Fibroblast of skin of back (primary cell): ENCODE measurements at regions not wholly inside any gene's neighbourhood (a gene's known extent, or its start where the extent isn't known, plus 50 kb on each side); places are given as distances from the start of the nearest gene placed in this dataset.
"Not testable (repeated sequence)": the region's sequence is repeated elsewhere in the genome, so short reads cannot be mapped to it uniquely, and the experiment has no call there.

Experiments used
- DNase-seq: peaks from one replicate; pipeline ENCODE4 v3.0.0-alpha.2; 2013

DNA sequence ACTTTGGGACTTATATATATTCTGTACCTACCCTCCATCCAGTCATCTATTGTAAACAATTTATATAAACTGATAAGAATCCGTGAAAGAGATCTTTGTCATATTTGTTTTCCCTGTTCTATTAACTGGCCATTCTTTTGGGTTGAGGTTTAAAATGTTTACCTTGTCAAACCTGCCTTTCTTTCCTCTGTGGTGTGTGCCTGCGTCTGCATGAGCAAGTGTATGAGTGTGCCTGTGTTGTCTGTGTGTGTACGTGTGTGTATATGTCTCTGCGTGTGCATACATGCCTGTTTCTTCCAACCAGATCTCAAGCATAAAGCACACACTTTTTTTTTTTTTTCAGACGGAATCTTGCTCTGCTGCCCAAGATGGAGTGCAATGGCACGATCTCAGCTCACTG, 201.5 kb downstream of the C16orf95 start:
- no peak for DNase-seq

DNA sequence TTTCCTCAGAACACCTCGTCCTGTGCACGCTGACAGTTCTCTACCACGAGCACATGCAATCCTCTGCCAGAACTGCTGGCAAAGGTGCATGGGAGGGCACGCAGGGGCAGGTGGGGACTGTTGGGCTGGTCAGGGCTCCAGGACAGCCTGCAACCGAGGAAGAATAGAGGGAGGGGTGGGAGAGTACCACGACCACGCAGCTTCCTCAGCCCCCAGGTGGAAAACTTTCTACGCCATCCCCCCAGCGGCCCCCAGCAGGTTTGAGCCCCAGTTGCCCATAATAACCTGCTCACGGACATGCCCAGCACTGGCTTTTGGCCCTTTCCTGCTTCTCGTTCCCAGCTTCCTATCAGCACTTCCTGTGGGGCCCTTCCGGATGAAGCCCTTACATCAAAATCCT, 199.3 kb downstream of the C16orf95 start:
- DNase-seq: no peak

DNA sequence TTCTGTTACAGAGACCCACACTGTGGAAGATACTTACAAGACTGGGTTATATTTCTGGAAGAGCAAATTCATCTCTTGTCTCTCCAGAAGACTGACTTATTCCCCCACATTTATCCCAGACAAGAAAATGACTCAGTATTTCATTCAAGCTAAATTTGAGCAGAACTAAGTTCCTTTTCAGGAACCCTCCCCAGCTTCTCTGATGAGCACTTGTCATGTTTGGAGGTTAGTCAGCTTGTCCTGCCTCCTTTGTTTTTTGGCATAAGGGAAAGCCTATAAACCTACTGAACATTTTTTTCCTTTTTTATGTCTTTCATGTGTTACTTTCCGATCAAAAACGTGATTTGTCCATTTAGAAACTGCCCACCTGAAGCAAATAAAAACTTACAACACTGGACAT, 198.0 kb downstream of the C16orf95 start:
- no peak for DNase-seq

DNA sequence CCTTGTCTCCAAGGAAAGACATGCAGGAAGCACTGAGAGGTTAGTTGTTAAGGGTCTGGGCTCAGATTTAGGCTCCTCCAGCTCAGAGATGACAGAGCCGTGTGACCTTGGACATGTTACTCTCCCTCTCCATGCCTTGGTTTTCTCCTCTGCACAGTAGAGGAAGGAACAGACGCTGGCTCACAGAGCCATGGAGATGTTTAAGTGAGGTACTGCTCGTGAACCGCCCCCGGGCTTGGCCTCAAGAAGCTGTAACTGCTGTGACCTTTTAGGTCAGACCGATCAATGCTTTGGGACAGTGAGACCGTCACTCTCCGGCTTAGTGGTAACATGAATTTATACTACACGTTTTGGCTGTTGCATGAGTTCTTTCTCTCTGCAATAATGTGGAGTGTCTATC, 197.4 kb downstream of the C16orf95 start:
- no peak for DNase-seq

DNA sequence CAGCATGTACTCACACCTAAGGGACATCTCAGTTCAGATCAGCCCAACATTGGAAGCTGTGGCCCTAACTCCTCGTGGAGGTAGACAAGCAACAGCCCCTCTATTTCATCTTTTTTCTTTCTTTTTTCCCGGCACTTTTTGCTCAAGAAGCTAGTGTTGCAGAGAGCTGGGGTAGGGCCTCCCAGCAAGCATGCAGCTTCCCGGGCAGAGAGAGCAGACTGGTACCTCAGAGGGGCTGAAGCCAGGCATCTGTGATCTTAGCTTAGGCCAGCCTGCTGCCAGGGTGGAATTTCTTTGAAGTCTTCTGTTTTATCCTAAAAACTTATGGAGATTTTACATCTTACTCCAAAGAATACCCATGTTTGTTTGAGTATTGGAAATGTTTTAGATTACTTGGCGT, 195.4 kb downstream of the C16orf95 start:
- DNase-seq: no peak

DNA sequence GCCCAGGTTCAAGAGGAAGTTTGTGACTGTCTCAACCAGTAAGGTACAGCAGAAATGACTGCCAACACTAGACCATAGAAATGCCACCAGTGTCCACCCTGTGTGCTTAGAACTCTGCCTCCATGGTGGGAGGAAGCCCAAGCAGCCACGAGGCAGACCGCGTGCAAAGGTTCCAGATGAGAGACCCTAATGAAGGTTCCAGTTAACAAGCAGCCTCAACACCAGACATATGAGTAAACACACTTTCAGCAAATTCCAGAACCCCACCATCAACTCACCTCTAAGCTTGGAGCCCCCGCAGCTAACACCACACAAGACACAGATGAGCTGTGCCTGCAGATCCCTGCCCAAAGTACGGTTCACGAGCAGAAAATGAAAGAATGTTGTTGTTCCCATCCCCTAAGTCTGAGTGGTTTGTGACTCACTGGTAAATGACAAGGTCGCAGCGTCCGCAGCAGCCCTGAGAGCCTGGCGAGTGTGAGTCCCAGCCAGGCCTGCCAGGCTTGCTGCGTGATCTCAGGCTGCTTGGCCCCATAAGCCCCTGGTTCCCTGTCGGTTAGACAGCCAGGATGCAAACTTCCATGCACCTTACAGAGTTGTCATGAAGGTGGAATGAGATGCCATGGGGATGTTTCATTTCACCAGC, 193.7 kb downstream of the C16orf95 start:
- peak; percentile 75 for DNase-seq

DNA sequence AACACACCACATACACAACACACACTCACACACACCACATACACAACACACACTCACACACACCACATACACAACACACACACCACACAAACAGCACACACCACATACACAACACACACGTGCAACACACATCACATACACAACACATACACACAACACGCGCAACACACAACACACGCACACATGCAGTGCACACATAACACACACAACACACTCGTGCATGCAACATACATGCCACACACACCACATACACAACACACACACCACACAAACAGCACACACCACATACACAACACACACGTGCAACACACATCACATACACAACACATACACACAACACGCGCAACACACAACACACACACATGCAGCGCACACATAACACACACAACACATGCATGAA, 192.8 kb downstream of the C16orf95 start:
- DNase-seq: not testable (repeated sequence)

DNA sequence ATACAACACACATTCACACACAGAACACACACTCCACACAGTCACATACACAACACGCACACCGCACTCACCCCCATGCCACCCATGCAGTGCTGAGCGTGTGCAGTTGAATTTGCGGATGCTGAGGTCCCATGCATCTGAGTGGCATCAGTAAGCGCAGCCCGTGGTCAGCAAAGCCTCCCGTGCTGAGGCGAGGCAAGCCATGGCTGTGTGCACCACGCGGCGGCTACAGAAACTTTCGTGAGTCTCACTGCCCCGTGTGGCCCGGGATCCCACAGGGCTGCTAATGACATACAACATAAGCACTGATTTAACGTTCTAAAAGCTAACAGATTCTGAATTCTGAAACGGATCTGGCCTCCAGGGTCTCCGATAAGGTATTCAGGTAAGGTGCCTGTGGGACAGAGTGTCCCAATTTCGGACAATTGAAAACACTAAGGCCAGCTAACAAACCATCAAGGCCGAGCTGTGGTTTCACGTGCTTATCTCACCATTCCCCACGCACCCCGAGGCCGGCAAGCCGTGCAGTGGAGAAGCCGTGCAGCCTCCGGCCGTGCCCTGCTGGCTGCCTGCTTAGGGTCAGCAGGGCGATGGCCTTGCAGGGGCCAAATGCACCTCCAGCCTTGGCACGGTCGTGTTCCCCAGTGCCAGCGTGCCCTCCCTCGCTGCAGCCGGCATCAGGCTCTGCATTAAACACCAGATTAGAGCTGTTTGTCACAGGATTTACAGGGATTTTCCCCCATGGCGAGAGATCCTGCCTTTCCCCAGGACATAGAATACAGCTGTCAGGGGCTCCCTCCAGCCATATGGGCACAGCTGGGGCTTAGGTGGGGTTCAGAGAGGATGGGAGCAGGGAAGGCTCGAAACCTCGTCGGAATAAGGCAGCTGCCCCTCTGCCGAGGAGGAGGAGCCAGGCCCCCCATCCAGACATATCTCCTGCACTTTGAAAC, 191.7 kb downstream of the C16orf95 start:
- no peak for DNase-seq

DNA sequence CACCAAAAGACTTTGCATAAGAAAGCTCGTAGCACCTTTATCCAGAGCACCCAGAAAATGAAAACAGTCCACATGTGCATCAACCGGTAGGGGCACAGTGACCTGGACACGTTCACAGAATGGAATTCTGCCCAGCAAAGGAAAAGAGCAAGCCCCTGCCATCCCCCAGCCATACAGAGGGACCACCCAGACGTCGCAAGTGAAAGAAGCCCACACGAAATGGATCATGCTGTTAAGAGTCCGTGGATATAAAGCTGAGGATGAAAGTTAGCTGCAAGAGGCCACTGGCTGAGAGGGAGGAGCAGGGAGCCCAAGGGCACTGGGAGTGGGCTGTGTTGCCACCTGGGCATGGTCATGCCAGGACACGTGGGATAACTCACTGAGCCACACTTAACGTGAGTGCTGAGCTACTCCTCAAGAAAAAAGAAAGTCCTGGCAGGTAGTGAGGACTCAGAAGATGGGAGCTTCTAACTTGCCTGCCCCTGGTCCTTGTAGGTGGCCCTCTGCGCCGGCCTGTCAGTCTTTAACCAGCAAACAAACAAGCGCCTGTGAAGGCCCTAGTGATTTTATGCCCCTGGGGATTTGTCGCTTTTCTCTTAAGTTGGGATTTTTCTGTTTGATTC, 190.7 kb downstream of the C16orf95 start:
- DNase-seq: no peak

DNA sequence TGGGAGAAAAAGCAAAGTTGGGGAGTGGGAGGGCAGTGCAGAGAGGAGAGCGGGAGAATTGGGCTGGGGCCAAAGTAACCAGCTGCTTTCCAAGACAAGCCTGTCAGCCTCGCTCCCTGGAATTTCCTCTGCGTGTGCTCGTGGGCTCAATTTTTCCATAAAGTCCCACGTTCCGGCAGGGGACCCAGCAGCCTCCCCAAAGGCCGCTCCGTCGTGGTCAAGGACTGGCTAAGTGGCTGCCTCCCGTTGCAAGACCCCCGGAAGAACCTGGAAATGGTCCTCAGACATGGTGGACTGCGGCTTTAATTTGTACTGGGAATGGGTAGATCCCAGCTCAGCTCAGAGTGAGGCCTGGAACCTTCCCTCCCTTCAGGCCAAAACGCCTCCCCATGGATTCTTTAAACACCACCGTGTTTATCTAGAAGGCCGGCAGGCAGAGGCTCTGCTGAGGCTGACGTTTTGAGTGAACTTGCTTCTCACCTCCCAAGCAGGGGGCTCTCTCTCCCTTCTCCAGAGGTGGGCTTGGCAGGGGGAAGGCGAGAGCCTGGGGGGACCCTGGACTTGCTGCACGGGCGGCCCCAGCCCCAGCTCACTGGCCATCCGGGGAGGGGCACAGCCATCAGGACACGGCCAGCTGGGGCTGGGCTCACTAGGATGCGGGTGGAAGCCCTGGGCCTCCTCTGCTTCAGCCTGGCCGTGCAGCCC, 190.0 kb downstream of the C16orf95 start:
- peak; percentile 74 for DNase-seq

DNA sequence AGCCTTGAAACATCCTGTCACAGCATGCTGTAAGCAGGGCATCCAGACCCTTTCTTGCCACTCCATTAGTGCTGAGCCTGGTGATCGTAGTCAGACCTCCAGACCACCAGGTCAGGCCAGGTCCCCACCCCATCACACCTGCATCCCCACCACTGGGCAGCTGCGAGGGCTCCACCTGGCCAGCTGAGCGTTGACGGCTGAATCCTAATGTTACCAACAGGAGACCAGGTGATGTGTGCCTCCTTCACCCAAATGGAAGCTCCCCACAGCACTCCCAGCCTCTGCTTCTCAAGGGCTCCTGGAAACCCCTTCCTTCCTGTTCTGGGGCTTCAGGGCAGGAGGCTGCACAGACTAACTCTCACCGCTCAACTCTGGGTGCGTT, 189.4 kb downstream of the C16orf95 start:
- DNase-seq: no peak

DNA sequence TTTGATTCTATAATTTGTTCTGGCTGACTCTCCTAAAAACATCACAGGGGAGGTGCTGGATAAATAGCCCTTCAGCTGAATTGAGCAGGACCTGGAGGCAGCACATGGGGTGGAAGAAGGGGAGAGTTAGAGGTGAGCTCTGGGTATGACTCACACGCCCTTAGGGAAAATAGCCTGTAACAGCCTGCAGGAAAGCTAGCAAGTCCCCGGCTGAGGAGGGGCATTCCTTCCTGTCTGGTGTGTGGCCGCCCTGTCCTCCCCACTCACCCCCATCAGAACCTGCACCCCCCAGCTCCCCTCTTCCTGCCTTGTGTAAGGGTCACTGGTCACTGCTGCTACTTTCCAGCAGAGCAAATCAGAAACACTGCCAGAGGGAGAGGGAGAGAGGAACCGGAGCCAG, 187.4 kb downstream of the C16orf95 start:
- peak; percentile 66 for DNase-seq

DNA sequence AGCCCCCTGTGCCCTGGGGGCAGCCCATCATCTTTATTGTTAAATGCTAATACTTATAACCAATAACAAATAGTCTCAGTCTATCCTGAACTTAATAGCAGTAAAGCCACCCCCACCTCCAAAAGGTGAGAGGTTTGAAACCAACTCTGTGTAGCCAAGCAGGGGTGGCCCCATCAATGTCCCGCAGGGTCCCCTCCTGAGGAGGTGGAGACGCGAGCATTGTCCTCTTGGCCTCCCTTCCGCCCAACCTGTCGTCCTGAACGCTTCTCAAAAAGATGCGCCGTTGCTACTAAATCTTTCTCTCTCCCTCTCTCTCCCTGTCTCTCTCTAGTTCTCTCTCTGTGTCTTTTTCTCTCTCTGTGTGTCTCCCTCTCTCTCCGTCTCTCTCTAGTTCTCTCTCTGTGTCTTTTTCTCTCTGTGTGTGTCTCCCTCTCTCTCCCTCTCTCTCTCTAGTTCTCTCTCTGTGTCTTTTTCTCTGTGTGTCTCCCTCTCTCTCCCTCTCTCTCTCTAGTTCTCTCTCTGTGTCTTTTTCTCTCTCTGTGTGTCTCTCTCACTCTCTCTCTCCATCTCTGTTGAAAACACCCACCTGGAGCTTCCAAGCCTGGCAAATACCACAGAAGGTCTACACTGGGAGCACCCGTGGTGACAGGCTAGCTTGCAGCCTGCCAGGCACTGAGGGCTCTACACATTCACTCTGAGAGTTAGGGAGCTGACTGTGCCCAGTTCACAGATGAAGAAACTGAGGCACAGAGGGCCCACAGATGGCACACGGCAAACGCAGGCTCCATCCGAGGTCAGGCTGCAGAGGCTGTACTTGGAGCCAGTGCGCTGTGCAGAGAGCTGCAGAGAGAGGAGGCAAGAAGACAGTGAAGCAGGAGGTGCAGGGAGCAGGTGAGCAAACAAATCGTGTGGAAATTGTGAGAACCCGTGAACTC, 185.9 kb downstream of the C16orf95 start:
- DNase-seq: no peak

DNA sequence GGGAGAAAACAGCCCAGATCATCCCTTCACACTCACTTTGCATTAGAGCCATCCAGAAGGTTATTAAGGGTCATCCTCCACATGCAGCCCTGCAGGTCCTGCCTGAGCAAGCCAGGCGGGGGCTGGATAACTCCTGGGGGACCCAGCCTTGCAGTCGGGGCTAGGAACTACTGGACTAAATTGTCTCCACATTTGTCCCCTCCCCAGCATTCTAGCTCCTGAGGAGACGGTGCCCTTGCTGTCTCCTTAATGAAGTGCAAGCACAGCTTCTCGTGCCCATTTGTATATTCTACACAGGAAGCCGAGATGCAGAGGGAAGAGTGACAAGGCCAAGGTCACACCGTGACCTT, 185.2 kb downstream of the C16orf95 start:
- DNase-seq: no peak

DNA sequence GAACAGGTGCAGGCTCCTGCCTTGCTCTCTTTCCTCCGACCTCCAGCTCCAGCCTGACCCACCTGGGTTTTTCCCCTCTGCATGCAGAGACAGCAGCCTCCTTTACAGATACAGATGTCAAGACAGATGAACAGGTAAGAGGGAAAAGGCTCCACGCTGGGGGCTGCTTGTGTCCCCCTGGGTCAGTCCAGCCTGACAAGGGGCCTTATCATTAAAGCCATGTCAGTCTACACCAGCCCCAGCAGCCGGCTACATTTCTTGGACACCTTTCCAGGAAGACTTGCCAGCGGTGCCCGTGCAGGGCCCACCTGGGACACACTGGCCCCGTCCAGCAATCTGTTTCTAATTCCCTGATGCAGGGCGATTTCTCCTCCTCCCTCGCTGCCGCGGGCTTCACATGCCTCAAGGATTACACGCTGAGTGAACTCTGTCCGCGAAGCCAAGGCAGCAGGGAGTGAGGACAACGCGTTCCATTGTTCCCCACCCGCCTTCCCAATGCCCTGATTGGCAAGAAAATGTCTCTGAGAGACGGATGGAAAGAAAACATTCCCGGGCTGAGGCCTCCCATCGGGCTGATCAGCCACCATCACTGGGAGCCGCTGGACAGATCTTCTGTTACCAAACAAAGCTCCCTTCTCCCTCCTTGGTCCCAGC, 184.7 kb downstream of the C16orf95 start:
- DNase-seq: peak; percentile 94

DNA sequence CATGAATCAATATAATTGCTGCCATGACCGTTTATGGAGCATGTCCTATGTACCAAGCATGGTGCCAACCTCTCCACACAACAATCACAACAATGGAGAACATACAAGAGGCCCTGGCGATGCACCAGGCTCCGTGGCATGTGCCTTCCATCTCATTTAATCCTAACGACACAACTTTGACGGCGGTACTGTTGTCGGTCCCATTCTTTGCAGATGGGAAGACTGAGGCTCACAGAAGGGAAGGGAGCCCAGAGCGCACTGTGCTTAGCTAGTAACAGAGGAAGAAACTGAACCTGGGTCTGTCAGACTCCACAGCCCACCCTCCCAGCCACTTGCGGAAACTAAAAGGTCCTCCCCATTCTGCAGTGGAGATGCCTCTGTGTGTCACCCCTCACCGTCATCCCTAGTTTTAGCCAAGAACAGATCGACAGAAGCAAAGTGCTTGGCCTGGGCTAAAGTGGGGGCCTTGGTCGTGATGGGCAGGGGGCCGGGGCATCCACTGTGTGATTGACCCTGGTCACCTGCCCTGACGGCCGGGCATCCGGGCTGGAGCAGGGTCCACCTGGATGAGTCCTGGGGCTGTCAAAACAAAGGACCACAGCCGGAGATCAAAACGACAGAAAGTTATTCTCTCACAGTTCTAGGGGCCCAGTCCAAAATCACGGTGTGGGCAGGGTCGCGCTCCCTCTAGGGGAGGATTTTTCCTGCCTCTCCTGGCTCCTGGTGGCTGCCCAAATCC, 183.9 kb downstream of the C16orf95 start:
- no peak for DNase-seq

DNA sequence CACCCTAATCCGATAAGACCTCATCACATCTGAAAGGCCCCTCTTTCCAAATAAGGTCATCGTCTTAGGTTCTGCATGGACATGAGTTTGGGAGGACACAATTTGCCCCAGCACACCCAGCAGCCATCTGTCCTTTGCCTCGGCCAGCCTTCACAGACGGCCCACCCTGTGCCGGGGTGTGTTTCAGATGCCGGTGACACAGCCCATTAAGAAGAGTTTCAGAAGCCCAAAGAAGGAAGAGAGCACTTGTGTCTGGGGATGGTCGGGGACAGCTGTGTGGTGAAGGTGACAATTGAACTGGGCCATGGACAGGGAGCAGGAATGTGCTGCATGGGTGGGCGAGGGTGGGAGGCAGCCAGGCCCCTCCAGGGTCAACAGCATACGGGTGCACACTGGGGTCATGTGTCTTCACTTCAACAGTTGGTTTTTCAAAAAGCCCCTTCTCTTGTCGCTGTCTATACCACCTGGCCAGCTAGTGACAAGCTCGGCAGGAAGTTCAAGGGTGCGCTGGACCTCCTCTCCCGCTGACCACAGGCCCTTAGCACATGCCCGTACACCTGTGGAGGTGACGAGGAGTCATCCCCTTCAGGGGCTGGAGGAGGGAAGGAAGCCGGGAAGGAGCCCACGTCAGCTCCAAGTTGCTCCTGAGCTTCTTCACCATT, 183.1 kb downstream of the C16orf95 start:
- no peak for DNase-seq

DNA sequence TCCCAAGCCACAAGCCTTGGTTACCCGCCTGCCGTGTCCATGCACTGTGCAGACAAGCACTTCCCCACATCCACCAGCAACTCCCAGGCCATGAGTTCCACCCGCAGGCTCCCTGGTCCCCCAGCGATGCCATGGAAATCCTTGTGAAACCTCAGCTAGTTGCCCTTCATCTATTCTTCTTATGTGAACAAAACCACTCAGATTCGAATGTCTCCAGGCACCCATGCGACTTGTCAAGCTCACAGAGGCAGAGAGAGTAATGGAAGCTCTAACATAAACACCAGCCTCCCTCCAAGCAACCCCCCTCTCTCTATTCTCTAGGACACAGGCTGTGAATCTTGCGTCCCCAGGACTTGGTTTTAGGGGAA, 182.6 kb downstream of the C16orf95 start:
- no peak for DNase-seq

DNA sequence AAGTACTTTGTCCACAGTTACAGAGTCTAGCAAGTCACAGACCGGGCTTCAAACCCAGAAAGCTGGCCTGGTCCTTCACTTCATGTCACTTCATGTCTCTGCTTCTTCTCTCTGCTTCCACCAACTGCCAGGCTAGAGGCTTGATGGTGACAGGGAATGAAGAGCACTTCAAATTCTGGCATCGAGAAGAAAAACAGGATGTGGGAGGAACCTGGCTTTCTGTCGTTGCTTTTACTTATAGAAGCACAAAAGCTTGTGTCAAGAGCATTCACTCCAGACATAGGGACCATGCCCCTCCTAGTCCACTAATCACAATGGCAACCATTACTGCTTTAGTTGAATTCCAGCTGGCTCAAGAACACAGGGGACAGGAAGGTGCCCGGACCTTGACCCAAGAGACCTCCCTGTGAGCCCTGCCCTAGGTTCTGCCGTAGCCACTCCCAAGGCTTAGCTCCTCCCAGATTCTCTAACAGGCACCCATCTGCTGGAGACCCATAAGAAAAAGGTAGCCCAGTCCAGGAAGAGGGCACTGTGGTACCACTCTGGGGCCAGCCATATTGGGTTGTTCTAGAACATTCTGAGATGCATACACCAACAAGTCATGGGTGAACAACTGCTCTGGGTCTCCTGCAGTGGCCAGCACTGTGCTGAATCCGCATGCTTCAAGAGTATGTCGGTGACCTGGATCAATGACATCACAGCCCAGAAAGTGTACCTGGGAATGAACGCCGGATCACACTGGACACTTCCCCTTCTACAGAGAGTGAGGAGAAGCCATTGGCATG, 181.8 kb downstream of the C16orf95 start:
- peak; percentile 41 for DNase-seq
